ENCODE measurements at regions not wholly inside any gene's neighbourhood (a gene's known extent, or its start where the extent isn't known, plus 50 kb on each side); places are given as distances from the start of the nearest gene placed in this dataset.

GRCh38 chr1:239570878-239571277 is 184.5 kb downstream of the CHRM3 start (continued):
- no peak for TF ChIP-seq CBX8 (IDR thresholded peaks at IDR 0.05; ENCODE audit: borderline replicate concordance, low read depth, low read length)
- no peak for TF ChIP-seq EGR1 (IDR thresholded peaks at IDR 0.05; ENCODE audit: borderline replicate concordance, low read depth, low read length)
- no peak for TF ChIP-seq SAP30 (IDR thresholded peaks at IDR 0.05; ENCODE audit: insufficient read depth, insufficient replicate concordance, low read length)
- TF ChIP-seq MAFK (IDR thresholded peaks at IDR 0.05; ENCODE audit: low read depth, low read length), result no peak
- TF ChIP-seq RFX5 (IDR thresholded peaks at IDR 0.05; ENCODE audit: borderline replicate concordance, low read depth, low read length), result no peak
- no peak for TF ChIP-seq POLR2AphosphoS5 (IDR thresholded peaks at IDR 0.05; ENCODE audit: low read depth, low read length)
- no peak for TF ChIP-seq KDM4A (IDR thresholded peaks at IDR 0.05; ENCODE audit: low read depth, low read length, severe bottlenecking)
- TF ChIP-seq SIX5 (IDR thresholded peaks at IDR 0.05; ENCODE audit: low read depth, low read length), result no peak

Measured in H1 (cell line).